Kidney (tissue), 13 donors: ENCODE measurements at regions not wholly inside any gene's neighbourhood (a gene's known extent, or its start where the extent isn't known, plus 50 kb on each side); places are given as distances from the start of the nearest gene placed in this dataset.

Experiments used
- DNase-seq, 5 donors: peaks; one replicate each; pipeline ENCODE4 v3.0.0-alpha.2; 2013 to 2020
- FAIRE-seq: peaks from 2 replicates; lab custom pipeline; 2012; peaks lifted over from hg19 to GRCh38; lab: Jason Lieb, UNC
- H3K27ac ChIP-seq, 2 donors: one replicate each; pipeline ENCODE4 v1.7.0; 2013; ENCODE audit warnings: low read depth in 2 of 2, low read length in 2 of 2, inconsistent platforms in 1 of 2
- H3K27me3 ChIP-seq: one replicate; pipeline ENCODE4 v1.7.1; 2013; ENCODE audit warnings: low read length, inconsistent platforms; ENCODE audit not compliant: control insufficient read depth, insufficient read depth
- H3K36me3 ChIP-seq, 3 donors: one replicate each; pipeline versions ENCODE4 v1.7.0 to v1.7.1; 2013; ENCODE audit warnings: low read length in 3 of 3, control low read depth in 1 of 3, inconsistent platforms in 1 of 3; ENCODE audit not compliant: insufficient read depth in 3 of 3, control insufficient read depth in 2 of 3
- H3K4me1 ChIP-seq, 3 donors: one replicate each; pipeline versions ENCODE4 v1.7.0 to v1.7.1; 2013; ENCODE audit warnings: low read length in 3 of 3, inconsistent platforms in 1 of 3, low read depth in 1 of 3; ENCODE audit not compliant: control insufficient read depth in 2 of 3, insufficient read depth in 2 of 3
- H3K4me3 ChIP-seq, 3 donors: one replicate each; pipeline versions ENCODE4 v1.7.0 to v1.8.1; 2013; ENCODE audit warnings: low read length in 3 of 3, control low read depth in 1 of 3, inconsistent platforms in 1 of 3
- H3K9ac ChIP-seq, 3 donors: one replicate each; pipeline versions ENCODE4 v1.7.0 to v1.7.1; 2013; ENCODE audit warnings: low read length in 3 of 3, control low read depth in 1 of 3, inconsistent platforms in 1 of 3
- H3K9me3 ChIP-seq, 3 donors: one replicate each; pipeline versions ENCODE4 v1.7.0 to v1.7.1; 2013; ENCODE audit warnings: low read length in 3 of 3, control low read depth in 1 of 3, inconsistent platforms in 1 of 3; ENCODE audit not compliant: control insufficient read depth in 2 of 3, insufficient read depth in 1 of 3
- CTCF ChIP-seq: IDR thresholded peaks from 3 replicates; pipeline ENCODE4 v1.5.1; 2012; ENCODE audit warnings: mild to moderate bottlenecking, moderate library complexity, borderline replicate concordance; ENCODE audit not compliant: insufficient read depth; ENCODE audit errors: extremely low read depth
- intact Hi-C: fragments of 100-400 bp; cut with DNase I; formaldehyde crosslinking; loops from one replicate; pipeline ENCODE4 v1.11.1; 2022
- donor health status: control.
- donor health status: control.
- donor health status: control.
- donor health status: control.
- donor health status: control.
- donor health status: DM: yes; HTN: yes; CAD: no.
- donor health status: Normal renal cell carcinoma (clear cell type).

DNA sequence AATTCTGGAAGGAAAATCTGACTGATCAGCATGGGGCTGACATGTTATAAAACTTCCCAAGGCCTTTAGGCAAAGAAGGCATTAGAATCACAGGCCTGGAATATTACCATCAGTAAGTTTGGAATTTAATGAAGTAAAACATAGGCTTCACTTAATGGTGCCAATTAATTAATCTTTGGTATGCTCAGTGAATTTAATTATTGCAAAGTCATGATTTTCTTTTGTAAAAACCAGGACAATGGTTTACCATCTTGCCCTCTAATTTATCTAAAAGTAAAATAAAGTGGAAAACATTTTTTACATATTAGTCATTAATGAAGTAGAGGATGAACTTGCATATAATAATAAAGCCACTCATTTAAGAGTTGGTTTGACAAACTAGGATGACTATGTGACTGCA is 220.3 kb downstream of the SEC23IP start:
- H3K27me3 ChIP-seq, result no peaks in the 10 kb centered on the region
- intact Hi-C loops, result no loop called here
- peaks cover 0 to 2% (median 0%) of the 10 kb centered on the region in 3 donors for H3K4me1 ChIP-seq
- no peak overlapping the region for H3K4me3 ChIP-seq
- no peak for DNase-seq
- FAIRE-seq, result no peak
- TF ChIP-seq CTCF, result no peak
- no peak overlapping the region for H3K9ac ChIP-seq
- H3K27ac ChIP-seq, result no peak overlapping the region
- H3K36me3 ChIP-seq, result no peaks in the 10 kb centered on the region
- no peaks in the 10 kb centered on the region for H3K9me3 ChIP-seq

GRCh38 chr10:120115959-120116358 is 223.4 kb downstream of the SEC23IP start:
- no peak for FAIRE-seq
- Histone ChIP-seq H3K27me3 (no peaks in the 10 kb centered on the region), H3K9me3 (no peaks in the 10 kb centered on the region), H3K4me1 (peaks cover 0 to 2% (median 0%) of the 10 kb centered on the region in 3 donors), H3K4me3 (peak overlapping the region in 2 of 3 donors; percentile 31 to 35), H3K27ac (peak overlapping the region; percentile 3 to 48), H3K36me3 (no peaks in the 10 kb centered on the region), H3K9ac (no peak overlapping the region)
- TF ChIP-seq CTCF, result no peak
- DNase-seq, result peak in 3 of 5 donors; percentile 24 to 71 (median 64)
- intact Hi-C loops, result no loop called here

DNA sequence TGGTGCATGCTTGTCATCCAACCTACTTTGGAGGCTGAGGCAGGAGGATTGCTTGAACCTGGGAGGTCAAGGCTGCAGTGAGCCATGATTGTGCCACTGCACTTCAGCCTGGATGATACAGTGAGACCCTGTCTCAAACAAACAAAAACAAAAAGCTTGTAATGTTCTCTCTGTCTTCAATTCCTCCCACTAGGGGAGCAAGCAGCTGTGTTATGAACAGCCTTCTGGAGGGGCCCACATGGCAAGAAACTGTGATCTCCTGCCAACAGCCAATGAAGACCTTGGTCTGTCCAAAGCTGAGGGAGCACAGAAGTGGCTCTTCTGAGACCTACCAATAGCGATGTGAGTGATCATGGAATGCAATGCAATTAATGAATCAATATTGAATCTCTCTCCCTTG is 229.2 kb downstream of the SEC23IP start:
- FAIRE-seq (no peak), DNase-seq (no peak)
- Histone ChIP-seq H3K36me3 (no peaks in the 10 kb centered on the region), H3K4me3 (no peak overlapping the region), H3K27ac (no peak overlapping the region), H3K9ac (no peak overlapping the region), H3K4me1 (no peaks in the 10 kb centered on the region), H3K27me3 (no peaks in the 10 kb centered on the region), H3K9me3 (no peaks in the 10 kb centered on the region)
- no peak for TF ChIP-seq CTCF
- intact Hi-C loops, result no loop called here

DNA sequence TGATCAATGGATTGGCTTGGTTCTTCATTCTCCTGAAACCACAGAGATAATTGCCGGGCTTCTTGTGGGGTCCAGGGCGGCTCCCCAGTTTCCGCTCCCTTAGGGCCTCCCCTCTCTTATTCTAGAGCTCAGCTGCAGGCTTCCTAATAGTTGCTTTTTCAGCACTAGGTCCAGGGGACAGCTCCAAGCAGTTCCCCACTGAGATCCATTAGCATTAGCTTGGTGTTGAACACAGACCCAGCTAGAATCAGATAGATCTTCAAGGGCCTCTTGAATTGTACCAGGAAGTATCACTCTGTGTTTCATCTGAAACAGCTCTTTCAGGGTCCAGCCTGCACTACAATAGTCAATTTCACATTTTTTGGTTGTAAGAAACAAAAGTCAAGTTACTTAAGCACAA is 238.7 kb downstream of the SEC23IP start:
- intact Hi-C loops, result no loop called here
- TF ChIP-seq CTCF, result no peak

More for the DNA sequence above, 238.7 kb downstream of the SEC23IP start:
- H3K36me3 ChIP-seq, result no peaks in the 10 kb centered on the region
- H3K4me3 ChIP-seq, result no peak overlapping the region
- H3K9me3 ChIP-seq, result no peaks in the 10 kb centered on the region
- no peak overlapping the region for H3K9ac ChIP-seq
- H3K27ac ChIP-seq, result no peak overlapping the region
- no peaks in the 10 kb centered on the region for H3K4me1 ChIP-seq
- FAIRE-seq (no peak), DNase-seq (peak in 4 of 5 donors; percentile 66 to 85 (median 81))
- no peaks in the 10 kb centered on the region for H3K27me3 ChIP-seq
